Loucy (cell line): ENCODE measurements at regions not wholly inside any gene's neighbourhood (a gene's known extent, or its start where the extent isn't known, plus 50 kb on each side); places are given as distances from the start of the nearest gene placed in this dataset.

ENCODE experiments used
- CTCF ChIP-seq: fragments of 200-600 bp; sonication (generic); conservative IDR thresholded peaks from 2 replicates; pipeline ENCODE4 v1.5.1; 2014; ENCODE audit warnings: mild to moderate bottlenecking, antibody characterized with exemption, low read length
- EZH2phosphoT487 ChIP-seq: fragments of 200-600 bp; IDR thresholded peaks from 2 replicates; pipeline ENCODE4 v1.6.1; 2018; ENCODE audit warnings: antibody characterized with exemption, mild to moderate bottlenecking, moderate library complexity, borderline replicate concordance

- TF ChIP-seq CTCF (no peak), EZH2phosphoT487 (no peak)
Observed at GRCh38 chr5:119808474-119808873, 179.1 kb downstream of the FAM170A start.
